NCI-H69 (cell line): ENCODE measurements at regions not wholly inside any gene's neighbourhood (a gene's known extent, or its start where the extent isn't known, plus 50 kb on each side); places are given as distances from the start of the nearest gene placed in this dataset.

ENCODE experiments used
- DNase-seq: peaks from one replicate; lab custom pipeline; 2025; lab: John Stamatoyannopoulos, UW

- no peak for DNase-seq
These were observed 50.8 kb upstream of the KCNJ6 start for GRCh38 chr21:37967036-37967435.

DNA sequence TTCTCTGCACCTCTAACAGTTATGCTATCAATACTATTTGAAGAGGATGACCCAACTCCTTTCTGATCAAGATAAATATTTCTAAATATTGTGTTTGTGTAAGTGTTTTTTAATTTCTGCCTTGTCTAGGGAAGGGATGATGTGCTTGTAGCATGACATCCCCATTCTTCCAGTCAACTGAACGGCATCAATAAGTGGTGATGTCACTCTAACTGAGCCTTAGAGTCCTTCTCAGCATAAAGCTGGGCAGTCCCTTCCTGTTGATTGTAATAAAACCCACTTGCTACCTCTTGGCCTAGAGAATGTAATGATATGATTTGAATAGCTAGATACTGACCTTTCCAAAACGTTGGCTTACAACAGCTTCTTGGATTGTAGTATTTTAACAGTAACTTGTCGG, 52.5 kb upstream of the KCNJ6 start:
- DNase-seq, result no peak

DNA sequence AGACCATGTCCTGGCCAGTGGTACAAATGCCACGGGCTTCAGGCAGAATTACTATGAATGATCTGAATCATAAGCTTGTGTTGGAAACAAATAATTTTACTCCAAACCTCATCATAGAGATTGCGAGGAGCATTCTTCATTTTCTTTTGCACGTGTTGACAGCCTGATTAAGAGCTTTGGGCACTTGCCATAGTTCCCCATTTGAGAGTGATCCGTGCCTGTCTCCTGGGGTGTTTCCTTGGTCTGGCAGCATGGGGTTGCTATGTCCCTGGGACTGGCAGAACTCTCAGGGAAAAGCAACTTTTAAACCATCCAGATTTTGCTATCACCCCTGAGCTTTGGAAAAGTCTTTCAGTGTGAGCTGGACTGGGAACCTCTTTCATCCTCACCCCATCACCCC, 54.3 kb upstream of the KCNJ6 start:
- DNase-seq, result no peak

DNA sequence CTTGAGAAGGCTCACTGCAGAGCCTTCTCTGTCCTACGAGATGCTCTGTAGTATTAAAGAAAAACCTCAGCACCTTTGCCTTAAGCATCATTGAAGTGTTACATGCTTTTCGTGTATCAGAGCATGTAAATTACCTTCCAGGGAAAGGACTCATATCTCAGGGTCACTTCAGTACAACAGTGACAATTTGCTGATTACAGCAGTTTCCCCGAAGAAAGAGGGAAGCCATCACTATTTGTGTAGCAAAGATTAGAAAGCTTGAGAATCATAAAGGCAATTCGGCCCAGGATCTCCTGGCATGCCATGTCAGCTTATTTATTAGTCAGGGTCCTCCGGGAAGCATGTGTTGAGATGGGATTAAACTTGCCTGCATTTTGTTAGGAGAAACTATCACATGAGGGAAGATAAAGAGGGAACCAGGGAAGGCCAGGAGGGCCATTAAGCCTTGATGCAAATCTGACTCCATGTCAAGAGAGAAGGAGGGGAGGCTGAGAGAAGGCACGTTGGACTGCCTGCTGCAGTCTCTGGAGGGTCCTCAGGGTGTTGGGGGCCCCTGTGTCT, 55.2 kb upstream of the KCNJ6 start:
- no peak for DNase-seq

GRCh38 chr21:37974081-37974480, 57.8 kb upstream of the KCNJ6 start:
- no peak for DNase-seq

GRCh38 chr21:37982496-37983318, 66.5 kb upstream of the KCNJ6 start:
- no peak for DNase-seq

DNA sequence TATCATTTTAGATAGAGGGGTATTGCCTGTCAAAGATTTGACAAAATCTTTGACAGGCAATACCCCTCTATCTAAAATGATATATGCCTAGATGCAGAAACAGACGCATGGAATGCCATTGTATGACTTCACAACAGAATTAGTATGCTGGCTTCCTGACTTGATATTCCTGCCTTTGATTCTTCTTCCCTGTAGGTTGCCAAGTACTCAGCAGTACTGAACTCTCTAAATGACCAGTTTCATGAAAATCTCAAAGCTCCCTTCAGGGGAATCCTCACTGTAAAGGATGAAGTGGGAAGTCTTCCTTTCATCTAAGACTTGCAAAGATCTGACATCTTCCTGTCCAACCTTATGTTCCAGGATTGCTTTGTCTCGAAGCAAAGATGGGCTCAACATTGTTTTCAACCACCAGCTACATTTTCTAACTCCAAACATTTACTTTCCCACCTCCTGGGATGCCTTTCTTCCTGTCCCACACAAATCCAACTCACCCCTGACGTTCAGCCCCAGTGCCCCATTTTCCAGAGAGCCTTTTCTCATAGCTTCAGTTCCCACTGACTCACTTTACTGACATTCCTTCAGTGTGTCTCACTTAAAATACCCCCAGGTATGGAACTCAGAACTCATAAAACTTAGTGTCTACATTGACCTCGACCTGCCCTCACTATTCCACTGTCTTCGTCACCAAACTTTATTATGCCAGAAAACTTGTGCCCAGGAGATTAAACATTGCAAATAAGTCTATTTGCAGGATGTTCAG, 67.3 kb upstream of the KCNJ6 start:
- no peak for DNase-seq

GRCh38 chr21:37984416-37984815, 68.2 kb upstream of the KCNJ6 start:
- DNase-seq, result no peak

- peak; percentile 29 for DNase-seq
These were observed 69.7 kb upstream of the KCNJ6 start for GRCh38 chr21:37986000-37986399.

GRCh38 chr21:37986751-37987399, 70.6 kb upstream of the KCNJ6 start:
- DNase-seq, result peak; percentile 99

DNA sequence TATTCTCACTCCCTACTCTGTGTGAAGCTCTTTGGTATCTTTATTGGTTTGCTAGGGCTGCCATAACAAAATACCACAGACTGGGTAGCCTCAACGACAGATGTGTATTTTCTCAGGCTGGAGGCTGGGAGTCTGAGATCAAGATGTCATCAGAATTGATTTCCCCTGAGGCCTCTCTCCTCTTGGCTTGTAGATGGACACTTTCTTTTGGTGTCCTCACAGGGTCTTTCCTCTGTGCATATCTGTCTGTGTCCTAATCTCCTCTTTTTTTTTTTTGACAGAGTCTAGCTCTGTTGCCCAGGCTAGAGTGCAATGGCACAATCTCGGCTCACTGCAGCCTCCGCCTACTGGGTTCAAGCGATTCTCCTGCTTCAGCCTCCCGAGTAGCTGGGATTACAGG, 71.4 kb upstream of the KCNJ6 start:
- DNase-seq, result peak; percentile 66

DNA sequence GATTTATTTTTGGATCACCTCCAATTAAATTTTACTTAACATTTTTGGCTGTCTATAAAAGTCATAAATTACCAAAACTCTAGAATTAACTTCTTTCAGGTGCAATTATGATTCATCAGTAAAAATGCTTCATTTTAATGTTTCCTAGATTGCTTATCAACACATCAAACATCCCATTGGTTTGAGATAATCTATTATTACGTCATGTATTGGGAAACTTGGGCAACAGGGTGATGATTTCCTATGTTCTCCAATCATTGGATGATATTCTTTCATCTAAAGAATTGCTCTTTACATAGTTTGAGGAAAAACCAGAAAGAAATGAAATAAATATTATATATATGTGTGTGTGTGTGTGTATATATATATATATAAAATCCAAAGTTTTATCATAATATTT, 76.8 kb upstream of the KCNJ6 start:
- no peak for DNase-seq

DNA sequence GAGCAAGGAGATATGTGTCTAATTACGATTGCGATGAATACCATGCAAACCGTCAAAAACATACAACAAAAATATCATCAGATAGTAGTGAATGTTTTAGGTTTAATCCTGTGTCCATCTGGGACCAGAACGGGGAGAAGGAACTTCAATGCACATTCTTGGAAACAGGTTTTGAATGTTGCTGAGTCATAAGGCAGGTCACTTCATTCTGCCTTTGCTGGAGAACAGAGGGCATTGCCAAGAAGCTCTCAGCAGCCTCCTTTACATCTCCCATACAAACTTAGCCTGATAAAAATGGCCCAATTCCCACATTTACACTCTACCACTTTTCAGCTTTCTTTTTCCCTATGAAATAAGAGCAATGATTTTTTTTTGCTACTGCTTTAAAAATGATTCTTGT, 78.0 kb upstream of the KCNJ6 start:
- no peak for DNase-seq

GRCh38 chr21:38012672-38013071, 96.4 kb upstream of the KCNJ6 start:
- DNase-seq, result no peak

DNA sequence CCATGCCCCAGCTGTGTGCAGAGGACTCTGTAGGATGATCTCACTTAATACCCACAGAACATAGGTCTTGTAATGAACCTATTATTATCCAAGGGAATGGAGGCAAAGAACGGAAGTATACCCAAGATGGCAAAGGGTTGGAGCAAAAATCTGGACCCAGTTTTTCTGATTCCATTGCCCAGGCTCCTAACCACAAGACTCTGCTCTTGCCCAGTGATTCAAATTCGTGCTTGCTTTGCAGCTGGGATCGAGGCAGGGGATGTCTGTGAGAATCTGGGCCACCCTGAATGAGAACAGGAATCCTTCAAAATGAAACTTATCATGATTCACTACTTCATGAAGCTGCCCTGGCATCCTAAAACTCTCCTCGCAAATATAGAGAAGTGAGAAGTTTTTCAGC, 97.5 kb upstream of the KCNJ6 start:
- DNase-seq, result peak; percentile 90

GRCh38 chr21:38014298-38014697, 98.0 kb upstream of the KCNJ6 start:
- DNase-seq, result peak; percentile 83

GRCh38 chr21:38027901-38028498, 111.7 kb upstream of the KCNJ6 start:
- DNase-seq, result peak; percentile 13

- no peak for DNase-seq
These were observed 116.0 kb upstream of the KCNJ6 start for GRCh38 chr21:38032082-38032801.

DNA sequence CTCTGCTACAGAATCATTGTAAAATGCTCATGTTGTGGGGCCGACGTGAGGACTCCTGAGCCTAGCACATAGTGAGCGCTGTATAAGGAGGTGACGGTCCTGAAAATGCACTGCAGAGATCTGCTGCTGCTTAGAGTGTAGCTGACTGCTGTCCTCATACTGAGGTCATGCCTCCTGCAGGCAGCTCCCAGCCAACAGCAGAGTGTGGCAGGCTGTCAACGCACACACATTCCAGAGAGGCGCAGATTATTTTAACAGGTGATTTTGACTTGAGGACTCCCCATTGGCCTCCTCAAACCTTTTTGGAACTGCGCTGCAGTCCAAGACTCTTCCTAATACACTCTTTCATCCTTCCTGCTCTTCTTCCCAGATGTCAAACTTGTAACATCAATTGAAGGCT, 119.8 kb upstream of the KCNJ6 start:
- no peak for DNase-seq

- peak; percentile 37 for DNase-seq
These were observed 121.2 kb upstream of the KCNJ6 start for GRCh38 chr21:38037416-38037815.

- no peak for DNase-seq
These were observed 123.1 kb upstream of the KCNJ6 start for GRCh38 chr21:38039369-38039768.

DNA sequence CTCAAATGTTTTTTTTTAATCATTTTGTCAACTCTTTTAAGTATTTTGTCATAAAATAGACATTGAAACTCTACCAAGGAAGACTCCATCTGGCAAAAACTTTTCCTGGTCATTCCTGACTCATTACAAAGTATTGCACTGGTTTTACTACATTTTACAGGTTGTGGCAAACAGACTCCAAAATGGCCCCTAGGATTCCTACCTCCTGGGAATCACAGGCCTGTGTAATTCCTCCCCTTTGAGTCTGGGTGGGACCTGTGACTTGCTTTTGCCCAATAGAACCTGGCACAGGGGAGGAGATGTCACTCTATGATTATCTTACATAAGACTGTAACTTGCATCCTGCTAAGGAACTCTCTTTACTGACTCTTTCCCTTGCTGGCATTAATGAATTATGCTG, 123.6 kb upstream of the KCNJ6 start:
- no peak for DNase-seq
